Ovary (tissue), 3 donors: ENCODE measurements at regions not wholly inside any gene's neighbourhood (a gene's known extent, or its start where the extent isn't known, plus 50 kb on each side); places are given as distances from the start of the nearest gene placed in this dataset.

ENCODE experiments used
- EP300 ChIP-seq: sonication (generic); formaldehyde crosslinking; IDR thresholded peaks from one replicate; pipeline ENCODE4 v1.6.1; 2017; ENCODE audit warnings: antibody characterized with exemption
- POLR2A ChIP-seq: fragments of 450-650 bp; IDR thresholded peaks from one replicate; pipeline ENCODE4 v1.6.1; 2017; ENCODE audit warnings: antibody characterized with exemption, mild to moderate bottlenecking, moderate library complexity
- TF ChIP-seq, protein P1 (sequence below), 3 donors: fragments of 450-650 bp in 2 of 3; fragments of 200-600 bp in 1 of 3; IDR thresholded peaks; one replicate each; pipeline versions ENCODE4 v1.5.1 to v1.8.0; 2016 to 2022; ENCODE audit warnings: antibody characterized with exemption in 3 of 3, mild to moderate bottlenecking in 1 of 3
- donor health status: DM: no; HTN: no; CAD: no.

DNA sequence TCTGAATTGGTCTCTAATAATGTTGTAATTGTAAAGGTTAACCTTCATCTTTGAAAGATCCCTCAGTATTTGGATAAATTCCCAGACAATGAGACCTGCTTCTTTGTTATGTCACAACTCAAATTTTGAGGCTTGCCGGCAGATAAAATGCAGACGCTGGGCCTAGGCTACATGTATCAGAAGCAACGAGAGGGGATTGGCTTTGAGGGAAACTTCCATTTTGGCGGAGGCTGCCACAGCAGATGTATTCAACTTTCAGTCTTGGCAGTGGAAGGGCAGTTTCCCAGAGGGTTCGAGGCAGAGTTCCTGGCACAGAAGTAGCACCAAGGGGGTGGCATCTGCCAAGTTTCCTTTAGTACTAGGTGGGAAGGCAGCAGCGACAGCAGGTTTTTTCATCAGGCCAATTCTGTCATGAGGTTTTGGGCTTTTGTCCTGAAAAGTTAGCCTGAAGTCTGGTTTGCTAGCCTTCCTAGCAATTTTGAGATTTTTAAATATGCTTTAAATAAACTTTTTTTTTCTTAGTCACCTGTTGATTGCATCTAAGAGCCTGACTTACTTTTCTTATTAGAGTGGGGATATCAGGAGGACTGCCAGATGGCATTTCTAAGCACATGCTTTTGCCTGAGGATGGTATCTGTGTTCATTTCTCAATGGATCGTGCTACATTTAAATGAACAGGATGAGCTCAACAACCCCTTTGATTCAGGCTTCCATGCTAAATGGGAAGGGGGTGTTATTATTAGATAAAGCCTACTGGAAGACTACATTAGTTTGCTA lies 89.5 kb upstream of the FAM3C start:
- no peak for TF ChIP-seq POLR2A
- TF ChIP-seq, protein P1, sequence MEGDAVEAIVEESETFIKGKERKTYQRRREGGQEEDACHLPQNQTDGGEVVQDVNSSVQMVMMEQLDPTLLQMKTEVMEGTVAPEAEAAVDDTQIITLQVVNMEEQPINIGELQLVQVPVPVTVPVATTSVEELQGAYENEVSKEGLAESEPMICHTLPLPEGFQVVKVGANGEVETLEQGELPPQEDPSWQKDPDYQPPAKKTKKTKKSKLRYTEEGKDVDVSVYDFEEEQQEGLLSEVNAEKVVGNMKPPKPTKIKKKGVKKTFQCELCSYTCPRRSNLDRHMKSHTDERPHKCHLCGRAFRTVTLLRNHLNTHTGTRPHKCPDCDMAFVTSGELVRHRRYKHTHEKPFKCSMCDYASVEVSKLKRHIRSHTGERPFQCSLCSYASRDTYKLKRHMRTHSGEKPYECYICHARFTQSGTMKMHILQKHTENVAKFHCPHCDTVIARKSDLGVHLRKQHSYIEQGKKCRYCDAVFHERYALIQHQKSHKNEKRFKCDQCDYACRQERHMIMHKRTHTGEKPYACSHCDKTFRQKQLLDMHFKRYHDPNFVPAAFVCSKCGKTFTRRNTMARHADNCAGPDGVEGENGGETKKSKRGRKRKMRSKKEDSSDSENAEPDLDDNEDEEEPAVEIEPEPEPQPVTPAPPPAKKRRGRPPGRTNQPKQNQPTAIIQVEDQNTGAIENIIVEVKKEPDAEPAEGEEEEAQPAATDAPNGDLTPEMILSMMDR (IDR thresholded peaks at IDR 0.05), result no peak
- TF ChIP-seq EP300, result no peak
